ENCODE measurements at regions not wholly inside any gene's neighbourhood (a gene's known extent, or its start where the extent isn't known, plus 50 kb on each side); places are given as distances from the start of the nearest gene placed in this dataset.

GRCh38 chr11:69996451-69996850 is 81.7 kb upstream of the ANO1 start:
- no peak for TF ChIP-seq POLR2AphosphoS5 (IDR thresholded peaks at IDR 0.05; ENCODE audit: low read depth, low read length)
- TF ChIP-seq TAF1 (IDR thresholded peaks at IDR 0.05; ENCODE audit: low read depth, low read length): no peak
- TF ChIP-seq NANOG (IDR thresholded peaks at IDR 0.05; ENCODE audit: insufficient read depth, low read depth, low read length, poor library complexity, severe bottlenecking): no peak
- TF ChIP-seq SIN3A (conservative IDR thresholded peaks at IDR 0.05 in 1 of 2, IDR thresholded peaks at IDR 0.05 in 1 of 2; ENCODE audit: low read depth in 1 of 2, low read length in 2 of 2): no peak
- no peak for TF ChIP-seq SUZ12 (IDR thresholded peaks at IDR 0.05; ENCODE audit: low read length)
- TF ChIP-seq EZH2 (IDR thresholded peaks at IDR 0.05; ENCODE audit: low read depth, low read length, severe bottlenecking): no peak
- TF ChIP-seq CTCF (IDR thresholded peaks at IDR 0.05; ENCODE audit: control extremely low read depth in 1 of 3, insufficient read depth in 1 of 3, low read depth in 1 of 3, low read length in 3 of 3): no peak
- TF ChIP-seq CHD7 (IDR thresholded peaks at IDR 0.05; ENCODE audit: insufficient replicate concordance, low read length): no peak
